Neural cell (in vitro differentiated cells): ENCODE measurements at regions not wholly inside any gene's neighbourhood (a gene's known extent, or its start where the extent isn't known, plus 50 kb on each side); places are given as distances from the start of the nearest gene placed in this dataset.

Source experiments
- EP300 ChIP-seq: fragments of 450-650 bp; conservative IDR thresholded peaks from 2 replicates; pipeline ENCODE4 v1.6.1; 2014; ENCODE audit warnings: antibody characterized with exemption, mild to moderate bottlenecking, moderate library complexity; ENCODE audit not compliant: poor library complexity, severe bottlenecking
- EZH2 ChIP-seq: fragments of 200-600, 300-800 bp; shearing (Covaris generic), sonication (generic); IDR thresholded peaks from 2 replicates; pipeline ENCODE4 v1.6.1; 2014; ENCODE audit warnings: antibody characterized with exemption, low read length, borderline replicate concordance, mild to moderate bottlenecking; ENCODE audit not compliant: insufficient read depth, poor library complexity, severe bottlenecking
- MXI1 ChIP-seq: fragments of 450-650 bp; conservative IDR thresholded peaks from 2 replicates; pipeline ENCODE4 v1.6.1; 2014; ENCODE audit warnings: antibody characterized with exemption, mild to moderate bottlenecking; ENCODE audit not compliant: poor library complexity, severe bottlenecking
- POLR2AphosphoS5 ChIP-seq: IDR thresholded peaks from 2 replicates; pipeline ENCODE4 v1.6.1; 2012
- RAD21 ChIP-seq: fragments of 450-650 bp; conservative IDR thresholded peaks from 2 replicates; pipeline ENCODE4 v1.6.1; 2014; ENCODE audit warnings: antibody characterized with exemption, mild to moderate bottlenecking, moderate library complexity
- SMC3 ChIP-seq: fragments of 450-650 bp; conservative IDR thresholded peaks from 2 replicates; pipeline ENCODE4 v1.6.1; 2014; ENCODE audit warnings: antibody characterized with exemption, mild to moderate bottlenecking, moderate library complexity; ENCODE audit not compliant: poor library complexity
- TAF1 ChIP-seq: IDR thresholded peaks from 2 replicates; pipeline ENCODE4 v1.6.1; 2012; ENCODE audit warnings: low read depth
- TF ChIP-seq, protein P1 (sequence below): fragments of 450-650 bp; IDR thresholded peaks from 2 replicates; pipeline ENCODE4 v1.5.1; 2014; ENCODE audit warnings: antibody characterized with exemption, mild to moderate bottlenecking, moderate library complexity; ENCODE audit not compliant: poor library complexity, severe bottlenecking
- TF ChIP-seq, protein P2 (sequence below): IDR thresholded peaks from 2 replicates; pipeline ENCODE4 v1.6.1; 2012; ENCODE audit warnings: borderline replicate concordance

GRCh38 chr9:38333047-38333446 lies 59.5 kb upstream of the ALDH1B1 start:
- TF ChIP-seq RAD21 (no peak), EZH2 (no peak), POLR2AphosphoS5 (no peak), MXI1 (no peak), EP300 (no peak), SMC3 (no peak), TAF1 (no peak)
- TF ChIP-seq, protein P1, sequence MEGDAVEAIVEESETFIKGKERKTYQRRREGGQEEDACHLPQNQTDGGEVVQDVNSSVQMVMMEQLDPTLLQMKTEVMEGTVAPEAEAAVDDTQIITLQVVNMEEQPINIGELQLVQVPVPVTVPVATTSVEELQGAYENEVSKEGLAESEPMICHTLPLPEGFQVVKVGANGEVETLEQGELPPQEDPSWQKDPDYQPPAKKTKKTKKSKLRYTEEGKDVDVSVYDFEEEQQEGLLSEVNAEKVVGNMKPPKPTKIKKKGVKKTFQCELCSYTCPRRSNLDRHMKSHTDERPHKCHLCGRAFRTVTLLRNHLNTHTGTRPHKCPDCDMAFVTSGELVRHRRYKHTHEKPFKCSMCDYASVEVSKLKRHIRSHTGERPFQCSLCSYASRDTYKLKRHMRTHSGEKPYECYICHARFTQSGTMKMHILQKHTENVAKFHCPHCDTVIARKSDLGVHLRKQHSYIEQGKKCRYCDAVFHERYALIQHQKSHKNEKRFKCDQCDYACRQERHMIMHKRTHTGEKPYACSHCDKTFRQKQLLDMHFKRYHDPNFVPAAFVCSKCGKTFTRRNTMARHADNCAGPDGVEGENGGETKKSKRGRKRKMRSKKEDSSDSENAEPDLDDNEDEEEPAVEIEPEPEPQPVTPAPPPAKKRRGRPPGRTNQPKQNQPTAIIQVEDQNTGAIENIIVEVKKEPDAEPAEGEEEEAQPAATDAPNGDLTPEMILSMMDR: no peak
- TF ChIP-seq, protein P2, sequence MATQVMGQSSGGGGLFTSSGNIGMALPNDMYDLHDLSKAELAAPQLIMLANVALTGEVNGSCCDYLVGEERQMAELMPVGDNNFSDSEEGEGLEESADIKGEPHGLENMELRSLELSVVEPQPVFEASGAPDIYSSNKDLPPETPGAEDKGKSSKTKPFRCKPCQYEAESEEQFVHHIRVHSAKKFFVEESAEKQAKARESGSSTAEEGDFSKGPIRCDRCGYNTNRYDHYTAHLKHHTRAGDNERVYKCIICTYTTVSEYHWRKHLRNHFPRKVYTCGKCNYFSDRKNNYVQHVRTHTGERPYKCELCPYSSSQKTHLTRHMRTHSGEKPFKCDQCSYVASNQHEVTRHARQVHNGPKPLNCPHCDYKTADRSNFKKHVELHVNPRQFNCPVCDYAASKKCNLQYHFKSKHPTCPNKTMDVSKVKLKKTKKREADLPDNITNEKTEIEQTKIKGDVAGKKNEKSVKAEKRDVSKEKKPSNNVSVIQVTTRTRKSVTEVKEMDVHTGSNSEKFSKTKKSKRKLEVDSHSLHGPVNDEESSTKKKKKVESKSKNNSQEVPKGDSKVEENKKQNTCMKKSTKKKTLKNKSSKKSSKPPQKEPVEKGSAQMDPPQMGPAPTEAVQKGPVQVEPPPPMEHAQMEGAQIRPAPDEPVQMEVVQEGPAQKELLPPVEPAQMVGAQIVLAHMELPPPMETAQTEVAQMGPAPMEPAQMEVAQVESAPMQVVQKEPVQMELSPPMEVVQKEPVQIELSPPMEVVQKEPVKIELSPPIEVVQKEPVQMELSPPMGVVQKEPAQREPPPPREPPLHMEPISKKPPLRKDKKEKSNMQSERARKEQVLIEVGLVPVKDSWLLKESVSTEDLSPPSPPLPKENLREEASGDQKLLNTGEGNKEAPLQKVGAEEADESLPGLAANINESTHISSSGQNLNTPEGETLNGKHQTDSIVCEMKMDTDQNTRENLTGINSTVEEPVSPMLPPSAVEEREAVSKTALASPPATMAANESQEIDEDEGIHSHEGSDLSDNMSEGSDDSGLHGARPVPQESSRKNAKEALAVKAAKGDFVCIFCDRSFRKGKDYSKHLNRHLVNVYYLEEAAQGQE: no peak
